Activated B cell treated with CpG ODN at 0.5 μM for 24 hours (primary cell): ENCODE measurements at regions not wholly inside any gene's neighbourhood (a gene's known extent, or its start where the extent isn't known, plus 50 kb on each side); places are given as distances from the start of the nearest gene placed in this dataset.

Experiments
- ATAC-seq: fragments of 200-7000 bp; cut with Tn5 transposase; one replicate; pipeline ENCODE4 v1.10.0; 2021; ENCODE audit warnings: low read depth, mild to moderate bottlenecking, moderate library complexity
- CTCF ChIA-PET: fragments of 350-600 bp; sonication (Branson Sonifier 250); formaldehyde crosslinking; loops from one replicate; lab custom pipeline; 2021; ENCODE audit warnings: antibody characterized with exemption; lab: Charles Lee
- POLR2A ChIA-PET: fragments of 350-600 bp; sonication (Branson Sonifier 250); formaldehyde crosslinking; loops from one replicate; lab custom pipeline; 2021; ENCODE audit warnings: antibody characterized with exemption; lab: Charles Lee
- DNase-seq: peaks from one replicate; pipeline ENCODE4 v3.0.0; 2022
- H3K27ac Mint-ChIP-seq: one replicate; pipeline ENCODE4 v1.8.0; 2020; ENCODE audit warnings: mixed read lengths
- H3K27me3 Mint-ChIP-seq: one replicate; pipeline ENCODE4 v1.8.0; 2021; ENCODE audit warnings: mixed read lengths
- H3K36me3 Mint-ChIP-seq: one replicate; pipeline ENCODE4 v1.8.0; 2021; ENCODE audit warnings: low read depth, mixed read lengths
- H3K4me1 Mint-ChIP-seq: one replicate; pipeline ENCODE4 v1.8.0; 2021; ENCODE audit warnings: mixed read lengths
- H3K4me3 Mint-ChIP-seq: one replicate; pipeline ENCODE4 v1.8.0; 2020; ENCODE audit warnings: mild to moderate bottlenecking, mixed read lengths
- H3K9me3 Mint-ChIP-seq: one replicate; pipeline ENCODE4 v1.8.0; 2020; ENCODE audit warnings: mixed read lengths
- intact Hi-C: fragments of 100-400 bp; cut with micrococcal nuclease; formaldehyde crosslinking; loops from one replicate; pipeline ENCODE4 v1.15.1; 2024
- TF ChIP-seq, protein P1 (sequence below): fragments of 200-600 bp; IDR thresholded peaks from one replicate; pipeline ENCODE4 v1.8.0; 2022; ENCODE audit warnings: antibody characterized with exemption, mild to moderate bottlenecking

DNA sequence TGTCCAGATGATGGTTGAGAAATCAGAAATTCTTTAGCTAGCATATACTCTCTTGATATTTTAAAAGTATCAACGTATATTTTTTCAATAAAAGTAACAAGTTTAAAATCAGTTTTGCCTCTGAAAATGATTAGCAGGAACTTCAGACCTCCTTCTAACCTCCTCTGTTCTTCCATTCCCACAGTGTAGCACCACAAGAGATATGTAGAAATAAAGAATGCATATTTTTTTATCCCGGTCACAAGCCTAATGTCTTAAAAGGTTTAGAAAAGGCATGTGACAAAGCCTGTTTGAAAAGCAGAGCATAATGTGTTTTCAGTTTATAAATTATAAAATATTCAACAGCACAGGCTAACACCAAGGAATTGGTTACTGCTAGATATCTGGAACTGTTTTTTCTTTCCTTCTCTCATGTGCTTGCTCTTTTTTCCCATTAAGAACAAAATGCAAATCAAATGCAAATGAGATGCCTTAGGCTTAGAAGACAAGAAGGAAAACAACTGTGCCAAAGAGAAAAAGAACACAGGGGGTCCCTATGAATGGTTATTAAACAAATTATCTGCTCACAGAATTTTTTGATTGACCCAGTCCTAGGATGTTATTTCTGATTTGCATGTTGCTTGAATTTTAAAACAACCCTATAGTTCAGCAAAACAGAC, 351.7 kb upstream of the FAM241A start:
- Mint-ChIP-seq H3K4me1 (no peaks in the 10 kb centered on the region), H3K4me3 (no peak overlapping the region), H3K27ac (no peak overlapping the region), H3K9me3 (no peaks in the 10 kb centered on the region), H3K36me3 (no peaks in the 10 kb centered on the region), H3K27me3 (peaks cover 1% of the 10 kb centered on the region)
- TF ChIP-seq, protein P1, sequence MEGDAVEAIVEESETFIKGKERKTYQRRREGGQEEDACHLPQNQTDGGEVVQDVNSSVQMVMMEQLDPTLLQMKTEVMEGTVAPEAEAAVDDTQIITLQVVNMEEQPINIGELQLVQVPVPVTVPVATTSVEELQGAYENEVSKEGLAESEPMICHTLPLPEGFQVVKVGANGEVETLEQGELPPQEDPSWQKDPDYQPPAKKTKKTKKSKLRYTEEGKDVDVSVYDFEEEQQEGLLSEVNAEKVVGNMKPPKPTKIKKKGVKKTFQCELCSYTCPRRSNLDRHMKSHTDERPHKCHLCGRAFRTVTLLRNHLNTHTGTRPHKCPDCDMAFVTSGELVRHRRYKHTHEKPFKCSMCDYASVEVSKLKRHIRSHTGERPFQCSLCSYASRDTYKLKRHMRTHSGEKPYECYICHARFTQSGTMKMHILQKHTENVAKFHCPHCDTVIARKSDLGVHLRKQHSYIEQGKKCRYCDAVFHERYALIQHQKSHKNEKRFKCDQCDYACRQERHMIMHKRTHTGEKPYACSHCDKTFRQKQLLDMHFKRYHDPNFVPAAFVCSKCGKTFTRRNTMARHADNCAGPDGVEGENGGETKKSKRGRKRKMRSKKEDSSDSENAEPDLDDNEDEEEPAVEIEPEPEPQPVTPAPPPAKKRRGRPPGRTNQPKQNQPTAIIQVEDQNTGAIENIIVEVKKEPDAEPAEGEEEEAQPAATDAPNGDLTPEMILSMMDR: no peak
- CTCF ChIA-PET: no interaction called here
- intact Hi-C loops: no loop called here
- no peak for DNase-seq
- POLR2A ChIA-PET: no interaction called here
- ATAC-seq: no peak

DNA sequence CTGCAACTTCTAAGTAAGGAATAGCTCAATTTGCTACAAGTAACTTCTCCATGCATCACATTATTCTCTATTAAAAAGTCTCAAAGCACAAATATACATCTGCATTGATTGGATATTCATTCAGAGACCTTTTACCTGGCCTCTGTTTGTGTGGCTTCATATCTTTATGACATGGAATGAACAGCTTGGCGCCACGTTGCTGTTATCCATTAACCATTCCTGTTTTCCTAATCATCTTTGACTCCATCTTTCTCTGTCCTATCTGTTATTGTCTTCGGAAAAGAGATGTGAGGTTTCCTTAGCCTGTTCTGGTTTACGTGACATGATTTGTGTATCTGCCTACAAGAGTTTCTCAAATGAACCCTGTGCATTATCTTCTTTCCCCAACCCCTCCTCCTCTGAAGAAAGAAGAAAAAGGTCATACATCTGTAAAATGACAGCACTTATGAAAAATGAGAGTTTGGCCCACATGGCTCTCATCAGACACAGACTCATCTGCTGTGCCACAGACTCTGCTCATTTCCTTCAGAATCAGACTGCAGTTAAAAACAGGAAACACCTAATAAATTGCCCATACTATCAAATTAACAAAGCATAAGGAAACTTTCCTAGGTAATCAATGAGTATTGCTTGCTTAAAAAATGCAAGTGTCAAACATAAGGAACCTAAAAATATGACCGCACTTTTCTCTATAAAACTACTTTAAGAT, 347.6 kb upstream of the FAM241A start:
- intact Hi-C loops: no loop called here
- POLR2A ChIA-PET: no interaction called here
- Mint-ChIP-seq H3K27ac (no peak overlapping the region), H3K27me3 (no peaks in the 10 kb centered on the region), H3K9me3 (no peaks in the 10 kb centered on the region), H3K4me1 (no peaks in the 10 kb centered on the region), H3K36me3 (no peaks in the 10 kb centered on the region), H3K4me3 (no peak overlapping the region)
- ATAC-seq (no peak), DNase-seq (no peak)
- TF ChIP-seq, protein P1: no peak
- CTCF ChIA-PET: no interaction called here

DNA sequence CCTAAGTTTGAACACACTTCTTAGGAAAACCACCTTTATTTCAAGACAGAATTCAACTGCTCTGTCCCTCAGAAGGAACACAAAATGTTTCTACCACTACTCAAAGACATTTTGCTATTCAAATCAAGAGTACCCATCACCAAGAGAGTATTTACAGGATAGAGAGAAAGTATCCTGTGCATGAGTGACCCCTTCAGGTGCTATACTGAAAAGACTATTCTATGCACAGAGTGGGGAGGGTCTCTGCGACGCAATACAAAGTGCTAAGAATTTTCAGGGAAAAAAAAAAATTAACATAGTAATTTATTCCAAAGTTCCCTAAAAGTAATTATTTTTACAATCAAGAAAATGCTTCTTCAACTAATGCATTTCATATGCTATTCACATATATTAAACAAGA, 346.4 kb upstream of the FAM241A start:
- intact Hi-C loops: no loop called here
- POLR2A ChIA-PET: no interaction called here
- no peak overlapping the region for H3K27ac Mint-ChIP-seq

DNA sequence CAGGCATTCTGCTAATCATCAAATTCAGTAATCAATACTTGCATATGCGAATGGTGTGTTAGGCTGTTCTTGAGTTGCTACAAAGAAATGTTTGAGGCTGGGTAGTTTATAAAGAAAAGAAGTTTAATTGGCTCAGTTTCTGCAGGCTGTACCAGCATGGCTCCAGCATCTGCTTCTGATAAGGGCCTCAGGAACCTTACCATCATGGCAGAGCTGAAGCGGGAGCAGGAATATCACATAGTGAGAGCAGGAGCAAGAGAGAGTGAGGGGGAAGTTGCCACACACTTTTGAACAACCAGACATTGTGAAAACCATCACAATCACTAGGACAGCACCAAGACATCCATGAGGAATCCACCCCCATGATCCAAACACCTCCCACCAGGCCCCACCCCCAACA, 344.7 kb upstream of the FAM241A start:
- intact Hi-C loops: no loop called here
- no peak overlapping the region for H3K4me3 Mint-ChIP-seq
- DNase-seq: no peak
- H3K4me1 Mint-ChIP-seq: no peaks in the 10 kb centered on the region
- TF ChIP-seq, protein P1: no peak
- H3K27ac Mint-ChIP-seq: no peak overlapping the region
- ChIA-PET POLR2A (no interaction called here), CTCF (no interaction called here)
- H3K9me3 Mint-ChIP-seq: no peaks in the 10 kb centered on the region
- no peaks in the 10 kb centered on the region for H3K36me3 Mint-ChIP-seq
- no peaks in the 10 kb centered on the region for H3K27me3 Mint-ChIP-seq
- no peak for ATAC-seq

More for the DNA sequence above, 346.4 kb upstream of the FAM241A start:
- H3K4me3 Mint-ChIP-seq: no peak overlapping the region
- TF ChIP-seq, protein P1: no peak
- H3K4me1 Mint-ChIP-seq: no peaks in the 10 kb centered on the region
- H3K9me3 Mint-ChIP-seq: no peaks in the 10 kb centered on the region
- ATAC-seq (no peak), DNase-seq (no peak)
- CTCF ChIA-PET: no interaction called here
- H3K36me3 Mint-ChIP-seq: no peaks in the 10 kb centered on the region
- H3K27me3 Mint-ChIP-seq: no peaks in the 10 kb centered on the region

DNA sequence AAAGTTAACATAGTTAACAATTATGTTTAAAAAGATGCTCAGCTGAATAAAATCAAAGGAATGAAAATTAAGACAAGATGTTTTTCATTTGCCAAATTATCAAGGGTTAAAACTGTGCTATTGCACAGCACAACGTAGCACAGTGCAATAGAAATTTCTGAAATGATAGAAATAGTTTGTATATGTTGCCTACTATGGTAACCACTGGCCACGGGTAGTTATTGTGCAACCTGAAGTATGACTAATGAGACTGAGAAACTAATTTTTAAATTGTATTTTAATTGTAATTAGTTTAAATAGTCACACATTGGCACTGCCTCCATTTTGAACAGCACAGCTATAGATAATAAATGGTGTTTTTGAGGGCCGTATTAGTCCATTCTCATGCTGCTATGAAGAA, 343.1 kb upstream of the FAM241A start:
- ATAC-seq: no peak
- POLR2A ChIA-PET: no interaction called here
- TF ChIP-seq, protein P1: no peak
- Mint-ChIP-seq H3K9me3 (no peaks in the 10 kb centered on the region), H3K4me1 (no peaks in the 10 kb centered on the region), H3K27ac (no peak overlapping the region), H3K4me3 (no peak overlapping the region), H3K27me3 (no peaks in the 10 kb centered on the region), H3K36me3 (no peaks in the 10 kb centered on the region)
- CTCF ChIA-PET: no interaction called here
- DNase-seq: no peak
- intact Hi-C loops: no loop called here
